NCI-H1092 (cell line): ENCODE measurements at regions not wholly inside any gene's neighbourhood (a gene's known extent, or its start where the extent isn't known, plus 50 kb on each side); places are given as distances from the start of the nearest gene placed in this dataset.

Source experiments
- DNase-seq: peaks from one replicate; lab custom pipeline; 2025; lab: John Stamatoyannopoulos, UW

GRCh38 chr5:162324328-162324727 is 256.8 kb downstream of the GABRG2 start:
- DNase-seq, result no peak

DNA sequence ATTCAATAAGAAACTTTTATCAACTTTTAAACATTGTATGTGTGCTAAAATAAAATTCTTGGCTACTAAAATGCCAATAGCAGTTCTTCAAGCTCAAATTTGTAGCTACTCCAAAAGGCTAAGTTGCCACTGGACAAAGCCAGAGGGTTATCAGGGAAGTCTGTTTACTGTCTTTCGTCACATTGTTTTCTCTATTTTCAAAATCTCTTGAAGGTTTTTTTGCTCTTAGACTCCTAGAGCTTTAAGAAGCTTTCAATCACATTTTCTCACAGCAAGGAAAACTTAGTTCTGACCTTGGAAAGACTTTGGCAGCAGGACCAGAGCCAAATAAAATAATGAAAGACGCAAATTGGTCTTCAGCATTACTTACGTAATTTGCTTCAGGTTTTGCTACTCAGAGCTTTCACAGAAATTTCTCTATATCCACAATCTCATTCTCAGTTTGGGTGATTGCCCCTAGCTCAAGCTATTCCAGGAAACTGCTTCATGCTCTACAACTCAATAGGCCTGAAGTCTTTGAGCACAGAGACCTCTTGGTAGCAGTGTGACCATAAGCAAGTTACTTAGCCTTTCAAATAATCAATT is 257.7 kb downstream of the GABRG2 start:
- no peak for DNase-seq

DNA sequence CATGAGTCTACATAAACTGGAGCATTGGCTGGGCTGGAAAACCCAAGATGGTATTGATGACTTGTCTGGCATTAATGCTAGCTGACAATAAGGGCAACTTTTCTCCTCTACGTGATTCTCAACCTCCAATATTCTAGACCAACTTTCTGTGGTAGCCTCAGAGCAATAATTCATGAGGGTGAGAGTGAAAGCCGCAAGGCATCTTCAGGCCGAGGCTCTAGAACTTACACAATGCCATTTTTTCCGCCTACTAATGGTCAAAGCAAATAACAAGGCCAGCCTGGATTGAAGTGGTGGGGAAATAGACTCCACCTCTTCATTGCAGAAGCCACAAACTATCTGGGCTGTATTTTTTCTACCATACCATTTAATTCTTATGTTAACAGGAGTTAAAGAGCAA is 267.4 kb downstream of the GABRG2 start:
- DNase-seq, result no peak

GRCh38 chr5:162360373-162360931 is 292.9 kb downstream of the GABRG2 start:
- DNase-seq, result no peak

GRCh38 chr5:162372256-162372655 is 304.7 kb downstream of the GABRG2 start:
- no peak for DNase-seq

DNA sequence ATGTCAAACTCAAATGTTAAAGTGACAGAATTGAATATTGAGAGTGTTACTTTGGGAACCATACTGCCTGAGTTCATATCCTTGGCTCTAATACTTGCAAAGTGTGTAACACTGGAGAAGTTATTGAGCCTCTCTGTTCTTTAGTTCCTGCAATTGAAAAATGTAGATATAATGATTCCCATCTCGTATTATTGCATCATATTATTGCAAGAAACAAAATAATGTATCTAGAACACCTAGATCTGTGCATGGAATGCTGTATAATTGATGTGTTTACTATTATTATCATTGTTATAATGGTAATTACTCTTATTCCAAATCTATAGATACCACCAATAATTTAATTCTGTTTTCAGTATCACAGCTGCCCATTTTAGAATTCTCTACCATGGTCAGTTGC is 310.3 kb downstream of the GABRG2 start:
- no peak for DNase-seq

- DNase-seq, result no peak
Observed at GRCh38 chr5:162382839-162383238, 315.3 kb downstream of the GABRG2 start.

DNA sequence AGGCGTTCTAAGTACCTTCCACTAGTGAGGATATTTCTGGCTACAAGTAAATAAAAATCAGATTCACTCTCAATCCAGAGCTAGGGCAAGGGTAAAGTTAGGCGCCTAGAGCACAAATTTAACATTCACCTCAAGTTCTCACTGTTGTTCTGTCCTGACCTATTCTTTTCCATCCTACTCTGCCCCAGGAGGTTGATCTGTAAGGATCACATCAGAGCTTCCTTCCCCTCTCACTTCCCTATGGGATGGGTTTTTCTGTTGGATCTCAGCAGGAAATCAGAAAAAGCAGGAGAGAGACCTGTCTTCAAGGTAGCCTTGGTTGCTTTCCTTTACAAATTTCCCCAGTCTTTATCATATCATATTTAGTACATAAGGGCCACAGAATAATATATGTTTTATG is 316.7 kb downstream of the GABRG2 start:
- DNase-seq, result no peak

- no peak for DNase-seq
Observed at GRCh38 chr5:162391833-162392232, 324.3 kb downstream of the GABRG2 start.

DNA sequence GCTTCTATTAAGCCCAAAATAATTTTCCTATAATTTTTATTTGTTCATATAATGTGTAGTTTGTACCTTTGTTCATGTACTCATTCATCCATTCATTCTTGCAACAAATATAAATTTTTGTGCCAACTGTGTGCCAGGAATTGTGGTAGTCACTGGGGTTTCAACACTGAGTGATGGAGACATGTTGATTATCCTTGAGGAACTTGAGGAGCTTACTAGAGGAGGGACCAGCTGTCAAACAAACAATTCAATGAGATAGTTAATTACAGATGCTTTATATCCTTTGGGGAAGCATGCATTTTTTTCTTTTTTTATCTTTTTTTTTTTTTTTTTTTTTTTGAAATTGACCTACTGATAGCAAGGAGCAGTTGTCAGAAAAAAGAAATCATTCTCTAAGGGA is 324.8 kb downstream of the GABRG2 start:
- no peak for DNase-seq

GRCh38 chr5:162393534-162393933 is 326.0 kb downstream of the GABRG2 start:
- DNase-seq, result no peak

- DNase-seq, result no peak
Observed at GRCh38 chr5:162407614-162408013, 340.0 kb downstream of the GABRG2 start.

- no peak for DNase-seq
Observed at GRCh38 chr5:162410365-162410764, 342.8 kb downstream of the GABRG2 start.

GRCh38 chr5:162429142-162429541 is 361.6 kb downstream of the GABRG2 start:
- DNase-seq, result no peak

- DNase-seq, result no peak
Observed at GRCh38 chr5:162434281-162434680, 366.7 kb downstream of the GABRG2 start.

GRCh38 chr5:162436055-162436454 is 368.5 kb downstream of the GABRG2 start:
- DNase-seq, result no peak

DNA sequence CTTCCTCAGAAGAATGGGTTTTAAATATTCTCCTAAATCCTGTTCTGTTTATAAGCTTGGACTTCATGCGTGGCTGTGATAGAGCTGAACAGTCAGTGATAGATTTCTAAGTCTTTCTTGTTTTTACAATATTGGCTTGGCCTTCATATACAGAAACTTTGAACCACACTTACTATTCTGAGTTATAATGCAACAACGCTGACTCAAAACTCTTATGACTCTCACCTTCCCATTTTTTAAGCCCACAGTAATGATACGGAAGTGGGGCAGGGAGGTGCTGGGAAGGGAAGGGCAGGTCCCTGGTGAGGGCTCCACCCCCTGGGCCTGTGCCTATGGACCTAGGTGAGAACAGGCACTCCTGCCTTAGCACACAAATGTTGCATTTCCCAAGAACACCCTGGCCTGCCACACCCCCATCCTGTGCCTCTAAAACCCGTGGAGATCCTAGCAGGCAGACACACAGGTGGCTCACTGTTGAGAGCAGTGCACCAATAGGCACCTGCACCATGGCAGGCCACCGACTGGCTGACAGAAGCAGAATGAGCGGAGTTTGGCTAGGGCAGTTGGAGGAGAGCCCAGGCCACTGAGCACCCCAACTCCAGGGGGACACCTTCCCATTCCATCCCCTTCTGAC is 376.7 kb downstream of the GABRG2 start:
- DNase-seq, result no peak

- no peak for DNase-seq
Observed at GRCh38 chr5:162456086-162456485, 388.5 kb downstream of the GABRG2 start.

DNA sequence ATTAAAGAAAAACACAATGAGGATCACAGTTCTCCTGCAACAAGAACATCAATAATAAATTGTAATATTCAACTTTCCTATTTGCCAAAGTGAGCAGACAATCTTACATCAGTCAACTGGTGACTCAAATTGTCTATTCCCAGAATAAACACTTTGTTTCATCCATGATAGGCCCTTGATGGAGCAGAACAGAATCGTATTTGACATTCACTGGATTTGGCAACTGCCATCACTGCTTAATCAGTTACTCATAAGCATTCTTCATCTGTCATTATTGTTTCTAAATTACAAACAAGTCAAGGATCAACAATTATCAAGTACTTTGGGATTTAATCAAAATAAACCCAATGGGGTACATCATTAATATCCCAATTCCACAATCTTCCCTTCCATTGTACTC is 398.4 kb downstream of the GABRG2 start:
- no peak for DNase-seq

GRCh38 chr5:162473041-162473714 is 405.6 kb downstream of the GABRG2 start:
- no peak for DNase-seq

DNA sequence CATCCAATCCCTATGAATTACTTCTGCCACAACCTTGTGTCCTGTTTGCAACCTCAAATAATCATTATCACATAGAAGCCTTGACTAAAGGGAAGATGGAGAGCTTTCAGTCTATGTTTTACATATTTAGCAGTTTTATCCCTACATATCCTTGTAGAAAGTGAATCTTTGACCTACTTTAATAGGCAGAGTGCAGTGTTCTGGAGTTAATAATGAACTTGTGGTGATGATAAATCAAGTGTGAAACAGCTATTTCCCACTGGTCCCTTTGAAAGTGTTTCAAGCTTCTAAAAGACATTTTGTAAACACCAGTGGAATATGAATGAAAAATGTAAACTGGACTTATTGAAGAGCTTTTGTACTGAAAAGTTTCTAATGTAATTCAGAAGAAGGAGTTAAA is 406.7 kb downstream of the GABRG2 start:
- DNase-seq, result no peak

DNA sequence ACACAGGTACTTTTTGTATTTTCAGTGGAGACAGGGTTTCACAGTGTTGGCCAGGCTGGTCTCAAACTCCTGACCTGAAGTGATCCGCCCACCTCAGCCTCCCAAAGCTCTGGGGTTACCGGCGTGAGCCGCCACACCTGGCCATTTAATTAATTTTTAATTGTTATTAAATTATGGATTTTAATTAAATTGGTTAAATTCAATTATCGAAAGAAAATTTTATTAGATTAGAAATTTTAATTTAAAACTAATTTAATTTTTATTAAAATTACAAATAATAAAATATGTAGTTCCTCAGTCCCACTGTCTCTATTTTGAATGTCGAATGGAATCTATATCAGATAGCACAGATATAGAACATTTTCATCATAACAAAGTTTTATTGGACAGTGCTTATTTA is 416.5 kb downstream of the GABRG2 start:
- DNase-seq, result no peak

GRCh38 chr5:162484986-162485385 is 417.4 kb downstream of the GABRG2 start:
- no peak for DNase-seq
